Activated naive CD8-positive, alpha-beta T cell treated with anti-CD3 and anti-CD28 coated beads, Interleukin-2, amount 50 U/mL, for 24 hours (primary cell): ENCODE measurements at regions not wholly inside any gene's neighbourhood (a gene's known extent, or its start where the extent isn't known, plus 50 kb on each side); places are given as distances from the start of the nearest gene placed in this dataset.

Experiments
- ATAC-seq: fragments of 150-1000 bp; cut with Tn5 transposase; one replicate; pipeline ENCODE4 v1.10.0; 2021
- DNase-seq: peaks from one replicate; pipeline ENCODE4 v3.0.0; 2021
- H3K27ac Mint-ChIP-seq: one replicate; pipeline ENCODE4 v1.8.0; 2021; ENCODE audit warnings: mild to moderate bottlenecking, mixed read lengths
- H3K27me3 Mint-ChIP-seq: one replicate; pipeline ENCODE4 v1.8.0; 2021; ENCODE audit warnings: mixed read lengths
- H3K36me3 Mint-ChIP-seq: one replicate; pipeline ENCODE4 v1.8.0; 2021; ENCODE audit warnings: low read depth, mixed read lengths
- H3K4me1 Mint-ChIP-seq: one replicate; pipeline ENCODE4 v1.8.0; 2021; ENCODE audit warnings: mixed read lengths
- H3K4me3 Mint-ChIP-seq: one replicate; pipeline ENCODE4 v1.8.0; 2021; ENCODE audit warnings: mild to moderate bottlenecking, moderate library complexity, mixed read lengths
- H3K9me3 Mint-ChIP-seq: one replicate; pipeline ENCODE4 v1.8.0; 2021; ENCODE audit warnings: mixed read lengths

- Mint-ChIP-seq H3K4me1 (peaks cover 15% of the 10 kb centered on the region), H3K27me3 (peaks cover 26% of the 10 kb centered on the region), H3K27ac (no peak overlapping the region), H3K9me3 (peaks cover 58% of the 10 kb centered on the region), H3K4me3 (no peak overlapping the region), H3K36me3 (peaks cover 24% of the 10 kb centered on the region)
- ATAC-seq (no peak), DNase-seq (no peak)
Measured at GRCh38 chr7:22645418-22646181, 81.4 kb upstream of the IL6 start.

- ATAC-seq (no peak), DNase-seq (no peak)
- Mint-ChIP-seq H3K4me3 (no peak overlapping the region), H3K27me3 (peaks cover 18% of the 10 kb centered on the region), H3K36me3 (peaks cover 21% of the 10 kb centered on the region), H3K9me3 (peaks cover 50% of the 10 kb centered on the region), H3K27ac (no peak overlapping the region), H3K4me1 (peaks cover 20% of the 10 kb centered on the region)
Measured at GRCh38 chr7:22642454-22642853, 84.5 kb upstream of the IL6 start.

- Mint-ChIP-seq H3K27ac (no peak overlapping the region), H3K4me1 (peaks cover 16% of the 10 kb centered on the region), H3K9me3 (peaks cover 40% of the 10 kb centered on the region), H3K36me3 (peaks cover 8% of the 10 kb centered on the region), H3K4me3 (no peak overlapping the region), H3K27me3 (peaks cover 18% of the 10 kb centered on the region)
- DNase-seq (peak; percentile 20), ATAC-seq (peak; percentile 96)
Measured at GRCh38 chr7:22640269-22640668, 86.7 kb upstream of the IL6 start.

- no peak for ATAC-seq
- no peak for DNase-seq
- no peak overlapping the region for H3K27ac Mint-ChIP-seq
- H3K36me3 Mint-ChIP-seq: peaks cover 6% of the 10 kb centered on the region
- peaks cover 19% of the 10 kb centered on the region for H3K27me3 Mint-ChIP-seq
- H3K4me1 Mint-ChIP-seq: peaks cover 16% of the 10 kb centered on the region
- peaks cover 38% of the 10 kb centered on the region for H3K9me3 Mint-ChIP-seq
- no peak overlapping the region for H3K4me3 Mint-ChIP-seq
Measured at GRCh38 chr7:22639396-22639795, 87.6 kb upstream of the IL6 start.

- peaks cover 28% of the 10 kb centered on the region for H3K27me3 Mint-ChIP-seq
- DNase-seq (no peak), ATAC-seq (no peak)
- peaks cover 2% of the 10 kb centered on the region for H3K36me3 Mint-ChIP-seq
- H3K4me1 Mint-ChIP-seq: peaks cover 10% of the 10 kb centered on the region
- no peak overlapping the region for H3K27ac Mint-ChIP-seq
- H3K4me3 Mint-ChIP-seq: no peak overlapping the region
- peaks cover 8% of the 10 kb centered on the region for H3K9me3 Mint-ChIP-seq
Measured at GRCh38 chr7:22635349-22635748, 91.7 kb upstream of the IL6 start.

GRCh38 chr7:22633954-22634474 is 93.0 kb upstream of the IL6 start:
- peaks cover 1% of the 10 kb centered on the region for H3K9me3 Mint-ChIP-seq
- no peaks in the 10 kb centered on the region for H3K4me1 Mint-ChIP-seq
- no peak for DNase-seq
- ATAC-seq: no peak
- no peaks in the 10 kb centered on the region for H3K36me3 Mint-ChIP-seq
- H3K4me3 Mint-ChIP-seq: no peak overlapping the region
- peaks cover 27% of the 10 kb centered on the region for H3K27me3 Mint-ChIP-seq
- no peak overlapping the region for H3K27ac Mint-ChIP-seq

- DNase-seq (no peak), ATAC-seq (no peak)
- H3K27me3 Mint-ChIP-seq: peaks cover 27% of the 10 kb centered on the region
- H3K4me3 Mint-ChIP-seq: no peak overlapping the region
- no peaks in the 10 kb centered on the region for H3K36me3 Mint-ChIP-seq
- no peaks in the 10 kb centered on the region for H3K9me3 Mint-ChIP-seq
- H3K27ac Mint-ChIP-seq: no peak overlapping the region
- H3K4me1 Mint-ChIP-seq: no peaks in the 10 kb centered on the region
Measured at GRCh38 chr7:22633286-22633953, 93.6 kb upstream of the IL6 start.

- Mint-ChIP-seq H3K4me3 (no peak overlapping the region), H3K4me1 (no peaks in the 10 kb centered on the region), H3K27me3 (peaks cover 23% of the 10 kb centered on the region), H3K27ac (no peak overlapping the region), H3K36me3 (no peaks in the 10 kb centered on the region), H3K9me3 (no peaks in the 10 kb centered on the region)
- no peak for ATAC-seq
- no peak for DNase-seq
Measured at GRCh38 chr7:22632674-22633073, 94.3 kb upstream of the IL6 start.

- ATAC-seq: no peak
- Mint-ChIP-seq H3K4me3 (no peak overlapping the region), H3K27me3 (peaks cover 24% of the 10 kb centered on the region), H3K4me1 (no peaks in the 10 kb centered on the region), H3K9me3 (no peaks in the 10 kb centered on the region), H3K36me3 (no peaks in the 10 kb centered on the region), H3K27ac (no peak overlapping the region)
- DNase-seq: no peak
Measured at GRCh38 chr7:22631730-22632129, 95.3 kb upstream of the IL6 start.

GRCh38 chr7:22630069-22630468 is 96.9 kb upstream of the IL6 start:
- H3K36me3 Mint-ChIP-seq: no peaks in the 10 kb centered on the region
- no peaks in the 10 kb centered on the region for H3K9me3 Mint-ChIP-seq
- no peak for ATAC-seq
- no peak overlapping the region for H3K4me3 Mint-ChIP-seq
- no peak overlapping the region for H3K27ac Mint-ChIP-seq
- peaks cover 27% of the 10 kb centered on the region for H3K27me3 Mint-ChIP-seq
- no peaks in the 10 kb centered on the region for H3K4me1 Mint-ChIP-seq
- DNase-seq: no peak

GRCh38 chr7:22629056-22629455 is 97.9 kb upstream of the IL6 start:
- Mint-ChIP-seq H3K4me1 (no peaks in the 10 kb centered on the region), H3K27ac (no peak overlapping the region), H3K9me3 (no peaks in the 10 kb centered on the region), H3K4me3 (no peak overlapping the region), H3K27me3 (peaks cover 23% of the 10 kb centered on the region), H3K36me3 (no peaks in the 10 kb centered on the region)
- ATAC-seq (no peak), DNase-seq (no peak)

GRCh38 chr7:22628112-22628511 is 98.9 kb upstream of the IL6 start:
- ATAC-seq: no peak
- no peaks in the 10 kb centered on the region for H3K9me3 Mint-ChIP-seq
- peaks cover 26% of the 10 kb centered on the region for H3K27me3 Mint-ChIP-seq
- no peak for DNase-seq
- H3K4me1 Mint-ChIP-seq: no peaks in the 10 kb centered on the region
- no peaks in the 10 kb centered on the region for H3K36me3 Mint-ChIP-seq
- no peak overlapping the region for H3K27ac Mint-ChIP-seq
- no peak overlapping the region for H3K4me3 Mint-ChIP-seq

GRCh38 chr7:22627136-22627535 is 99.9 kb upstream of the IL6 start:
- H3K27ac Mint-ChIP-seq: no peak overlapping the region
- peaks cover 21% of the 10 kb centered on the region for H3K27me3 Mint-ChIP-seq
- no peak overlapping the region for H3K4me3 Mint-ChIP-seq
- no peak for DNase-seq
- no peaks in the 10 kb centered on the region for H3K36me3 Mint-ChIP-seq
- H3K9me3 Mint-ChIP-seq: no peaks in the 10 kb centered on the region
- H3K4me1 Mint-ChIP-seq: no peaks in the 10 kb centered on the region
- ATAC-seq: no peak

- Mint-ChIP-seq H3K27me3 (peaks cover 23% of the 10 kb centered on the region), H3K9me3 (peaks cover 2% of the 10 kb centered on the region)
Measured at GRCh38 chr7:22625251-22625650, 101.7 kb upstream of the IL6 start.

GRCh38 chr7:22624781-22625180 is 102.2 kb upstream of the IL6 start:
- H3K27me3 Mint-ChIP-seq: peaks cover 25% of the 10 kb centered on the region
- H3K4me1 Mint-ChIP-seq: no peaks in the 10 kb centered on the region
- no peaks in the 10 kb centered on the region for H3K36me3 Mint-ChIP-seq
- H3K4me3 Mint-ChIP-seq: no peak overlapping the region
- no peak for ATAC-seq
- H3K9me3 Mint-ChIP-seq: peaks cover 4% of the 10 kb centered on the region
- no peak for DNase-seq
- no peak overlapping the region for H3K27ac Mint-ChIP-seq

More at GRCh38 chr7:22625251-22625650, 101.7 kb upstream of the IL6 start:
- no peaks in the 10 kb centered on the region for H3K36me3 Mint-ChIP-seq
- ATAC-seq (no peak), DNase-seq (no peak)
- H3K27ac Mint-ChIP-seq: no peak overlapping the region
- no peaks in the 10 kb centered on the region for H3K4me1 Mint-ChIP-seq
- H3K4me3 Mint-ChIP-seq: no peak overlapping the region
